ENCODE measurements at regions not wholly inside any gene's neighbourhood (a gene's known extent, or its start where the extent isn't known, plus 50 kb on each side); places are given as distances from the start of the nearest gene placed in this dataset.

GRCh38 chr11:76277298-76278175 is 71.2 kb upstream of the WNT11 start:
- peaks cover 22 to 29% of the 10 kb centered on the region in 2 experiments for H3K4me1 Mint-ChIP-seq
- no CpG with 5 or more reads among the region's 25 CpGs for WGBS (ENCODE audit: extremely low coverage, insufficient read length, low lambda C conversion rate)
- H3K4me3 Mint-ChIP-seq: no peak overlapping the region

More at GRCh38 chr11:76277298-76278175, 71.2 kb upstream of the WNT11 start:
- H3K79me1 ChIP-seq (ENCODE audit: insufficient read depth, low read depth, low read length, poor library complexity, severe bottlenecking): no peaks in the 10 kb centered on the region
- H3K23ac ChIP-seq (ENCODE audit: insufficient read length, low read depth, low read length): no peak overlapping the region
- H2BK20ac ChIP-seq (ENCODE audit: low read depth, low read length, poor library complexity, severe bottlenecking): no peak overlapping the region
- no peak overlapping the region for H4K5ac ChIP-seq (ENCODE audit: insufficient read length, low read depth, low read length)
- H3K27ac ChIP-seq (ENCODE audit: insufficient read length, low read depth, low read length): no peak overlapping the region
- Mint-ChIP-seq H3K27ac (peak overlapping the region in 1 of 3 experiments; percentile 92; a peak in 1 of 7 replicates), H3K9me3 (peaks cover 3 to 12% of the 10 kb centered on the region in 2 experiments; a peak in 3 of 5 replicates), H3K36me3 (ENCODE audit: insufficient read depth in 1 of 3, low read depth in 3 of 3) (peaks cover 0 to 6% (median 0%) of the 10 kb centered on the region in 3 experiments; a peak in 3 of 7 replicates), H3K27me3 (ENCODE audit: low read depth) (peaks cover 27% of the 10 kb centered on the region)
- H2BK5ac ChIP-seq (ENCODE audit: insufficient read length, low read length): no peak overlapping the region
- H3K9me3 ChIP-seq (ENCODE audit: control insufficient read depth, low read depth, low read length): peaks cover 7% of the 10 kb centered on the region
- no peak overlapping the region for H3K56ac ChIP-seq (ENCODE audit: insufficient read length, low read depth, low read length)
- H3T11ph ChIP-seq (ENCODE audit: low read length): no peak overlapping the region
- no peaks in the 10 kb centered on the region for H3K27me3 ChIP-seq (ENCODE audit: insufficient read depth, low read length)
- no peak overlapping the region for H2AK5ac ChIP-seq (ENCODE audit: insufficient read length, low read length)
- no peak for DNase-seq
- H3K9ac ChIP-seq (ENCODE audit: extremely low read depth, insufficient read length, low read length): no peak overlapping the region
- peaks cover 2% of the 10 kb centered on the region; the same call in 1 of the 2 replicates for H3K4me1 ChIP-seq (ENCODE audit: insufficient read depth, low read length)
- no peak overlapping the region for H2BK120ac ChIP-seq (ENCODE audit: low read depth, low read length, poor library complexity, severe bottlenecking)
- H4K91ac ChIP-seq (ENCODE audit: insufficient read length, low read depth, low read length): no peak overlapping the region
- no peak overlapping the region for H4K8ac ChIP-seq (replicated peaks; ENCODE audit: insufficient read length, low read depth, low read length)
- H3K79me2 ChIP-seq (ENCODE audit: insufficient read depth, low read length): no peaks in the 10 kb centered on the region
- H2BK12ac ChIP-seq (ENCODE audit: insufficient read length, low read depth, low read length): no peak overlapping the region
- H3K4me2 ChIP-seq (ENCODE audit: insufficient read depth, insufficient read length, low read length): no peak overlapping the region
- TF ChIP-seq CTCF (conservative IDR thresholded peaks at IDR 0.05): no peak
- no peak overlapping the region for H2BK15ac ChIP-seq (ENCODE audit: low read depth, low read length)
- no peak overlapping the region for H3K14ac ChIP-seq (ENCODE audit: insufficient read depth, low read length)
- H3K23me2 ChIP-seq (ENCODE audit: insufficient read length, low read depth, low read length, poor library complexity, severe bottlenecking): no peaks in the 10 kb centered on the region
- H2AFZ ChIP-seq (ENCODE audit: low read length): no peak overlapping the region
- no peaks in the 10 kb centered on the region for H4K20me1 ChIP-seq (ENCODE audit: control insufficient read depth, insufficient read depth, insufficient read length)
- no peak overlapping the region for H3K18ac ChIP-seq (ENCODE audit: insufficient read length, low read depth, low read length)
- no peak overlapping the region for H3K4ac ChIP-seq (ENCODE audit: low read depth, low read length)

All from H9 (cell line).